ENCODE measurements at regions not wholly inside any gene's neighbourhood (a gene's known extent, or its start where the extent isn't known, plus 50 kb on each side); places are given as distances from the start of the nearest gene placed in this dataset.

GRCh38 chr2:58702302-58702885, 461.3 kb upstream of the FANCL start:
- Histone ChIP-seq H3K4me1 (ENCODE audit: control insufficient read depth in 2 of 2, insufficient read depth in 2 of 2, low read length in 2 of 2) (no peaks in the 10 kb centered on the region), H3K9me3 (ENCODE audit: control extremely low read depth in 1 of 3, control insufficient read depth in 2 of 3, insufficient read depth in 1 of 3, low read length in 2 of 3) (no peaks in the 10 kb centered on the region), H3K4me2 (replicated peaks; ENCODE audit: low read depth, low read length, poor library complexity, severe bottlenecking) (no peak overlapping the region), H3K27ac (ENCODE audit: low read length in 2 of 2) (no peak overlapping the region), H3K9ac (ENCODE audit: low read length) (no peak overlapping the region), H3K79me2 (ENCODE audit: control insufficient read depth, insufficient read depth, low read length) (no peaks in the 10 kb centered on the region), H3K27me3 (replicated peaks in 1 of 4; ENCODE audit: control extremely low read depth in 1 of 4, control insufficient read depth in 3 of 4, insufficient read depth in 4 of 4, low read length in 3 of 4) (no peaks in the 10 kb centered on the region), H2AFZ (ENCODE audit: insufficient read depth, low read depth, low read length, poor library complexity, severe bottlenecking) (no peak overlapping the region), H4K20me1 (ENCODE audit: control insufficient read depth, insufficient read depth, low read length, poor library complexity, severe bottlenecking) (no peaks in the 10 kb centered on the region), H3K36me3 (replicated peaks in 1 of 2; ENCODE audit: control extremely low read depth in 1 of 2, control insufficient read depth in 1 of 2, extremely low read depth in 1 of 2, insufficient read depth in 2 of 2, low read length in 1 of 2) (no peaks in the 10 kb centered on the region), H3K4me3 (ENCODE audit: control extremely low read depth in 1 of 5, extremely low read depth in 1 of 5, insufficient read depth in 1 of 5, low read depth in 2 of 5, low read length in 4 of 5) (no peak overlapping the region)
- intact Hi-C loops (cut with micrococcal nuclease) = no loop called here
- Mint-ChIP-seq H3K4me1 (no peaks in the 10 kb centered on the region), H3K9me3 (ENCODE audit: insufficient read depth) (no peaks in the 10 kb centered on the region), H3K27ac (no peak overlapping the region), H3K4me3 (no peak overlapping the region), H3K27me3 (peaks cover 8% of the 10 kb centered on the region)
- WGBS (ENCODE audit: insufficient coverage) = no CpG with 5 or more reads among the region's 2 CpGs
- no peak for TF ChIP-seq EZH2 (IDR thresholded peaks at IDR 0.05; ENCODE audit: borderline replicate concordance, insufficient read depth, low read depth, low read length, poor library complexity, severe bottlenecking)
- TF ChIP-seq CTCF (IDR thresholded peaks at IDR 0.05) = no peak
- ChIA-PET CTCF (no interaction called here), POLR2A (no interaction called here)
- DNase-seq (no peak), ATAC-seq (ENCODE audit: low read depth) (no peak)

- Histone ChIP-seq H3K27ac (ENCODE audit: low read length in 2 of 2) (no peak overlapping the region), H3K9me3 (ENCODE audit: control extremely low read depth in 1 of 3, control insufficient read depth in 2 of 3, insufficient read depth in 1 of 3, low read length in 2 of 3) (no peaks in the 10 kb centered on the region), H3K4me3 (ENCODE audit: control extremely low read depth in 1 of 5, extremely low read depth in 1 of 5, insufficient read depth in 1 of 5, low read depth in 2 of 5, low read length in 4 of 5) (no peak overlapping the region), H3K9ac (ENCODE audit: low read length) (no peak overlapping the region), H3K27me3 (replicated peaks in 1 of 4; ENCODE audit: control extremely low read depth in 1 of 4, control insufficient read depth in 3 of 4, insufficient read depth in 4 of 4, low read length in 3 of 4) (no peaks in the 10 kb centered on the region), H3K4me1 (ENCODE audit: control insufficient read depth in 2 of 2, insufficient read depth in 2 of 2, low read length in 2 of 2) (no peaks in the 10 kb centered on the region), H3K36me3 (replicated peaks in 1 of 2; ENCODE audit: control extremely low read depth in 1 of 2, control insufficient read depth in 1 of 2, extremely low read depth in 1 of 2, insufficient read depth in 2 of 2, low read length in 1 of 2) (no peaks in the 10 kb centered on the region), H3K79me2 (ENCODE audit: control insufficient read depth, insufficient read depth, low read length) (no peaks in the 10 kb centered on the region), H4K20me1 (ENCODE audit: control insufficient read depth, insufficient read depth, low read length, poor library complexity, severe bottlenecking) (no peaks in the 10 kb centered on the region), H3K4me2 (replicated peaks; ENCODE audit: low read depth, low read length, poor library complexity, severe bottlenecking) (no peak overlapping the region), H2AFZ (ENCODE audit: insufficient read depth, low read depth, low read length, poor library complexity, severe bottlenecking) (no peak overlapping the region)
- H3K4me3 Mint-ChIP-seq = no peak overlapping the region
- DNase-seq (no peak), ATAC-seq (ENCODE audit: low read depth) (no peak)
- POLR2A ChIA-PET = no interaction called here
- intact Hi-C loops (cut with micrococcal nuclease) = no loop called here
- H3K27me3 Mint-ChIP-seq = peaks cover 8% of the 10 kb centered on the region
- H3K9me3 Mint-ChIP-seq (ENCODE audit: insufficient read depth) = no peaks in the 10 kb centered on the region
- no CpG with 5 or more reads among the region's 3 CpGs for WGBS (ENCODE audit: insufficient coverage)
- CTCF ChIA-PET = no interaction called here
- no peaks in the 10 kb centered on the region for H3K4me1 Mint-ChIP-seq
- no peak for TF ChIP-seq CTCF (IDR thresholded peaks at IDR 0.05)
- TF ChIP-seq EZH2 (IDR thresholded peaks at IDR 0.05; ENCODE audit: borderline replicate concordance, insufficient read depth, low read depth, low read length, poor library complexity, severe bottlenecking) = no peak
- no peak overlapping the region for H3K27ac Mint-ChIP-seq
These were observed 460.7 kb upstream of the FANCL start for GRCh38 chr2:58701688-58702301.
